Esophagus (tissue), 2 donors: ENCODE measurements at regions not wholly inside any gene's neighbourhood (a gene's known extent, or its start where the extent isn't known, plus 50 kb on each side); places are given as distances from the start of the nearest gene placed in this dataset.

Source experiments
- H3K27ac ChIP-seq, 2 donors: one replicate each; pipeline ENCODE4 v1.5.1; 2013; ENCODE audit warnings: low read depth in 2 of 2, mild to moderate bottlenecking in 2 of 2, inconsistent platforms in 1 of 2, low read length in 1 of 2, moderate library complexity in 1 of 2
- H3K27me3 ChIP-seq, 2 donors: one replicate each; pipeline ENCODE4 v1.6.1; 2013; ENCODE audit warnings: low read length in 2 of 2, control low read depth in 1 of 2, mild to moderate bottlenecking in 1 of 2; ENCODE audit not compliant: insufficient read depth in 2 of 2, control insufficient read depth in 1 of 2
- H3K36me3 ChIP-seq, 2 donors: one replicate each; pipeline ENCODE4 v1.6.1; 2013; ENCODE audit warnings: low read length in 1 of 2; ENCODE audit not compliant: control insufficient read depth in 2 of 2, insufficient read depth in 2 of 2
- H3K4me1 ChIP-seq, 2 donors: one replicate each; pipeline ENCODE4 v1.6.1; 2013; ENCODE audit warnings: low read length in 1 of 2; ENCODE audit not compliant: control insufficient read depth in 2 of 2, insufficient read depth in 2 of 2
- H3K4me3 ChIP-seq, 2 donors: one replicate each; pipeline ENCODE4 v1.5.1; 2013; ENCODE audit warnings: low read length in 2 of 2, mild to moderate bottlenecking in 2 of 2, low read depth in 1 of 2, moderate library complexity in 1 of 2
- H3K9me3 ChIP-seq, 2 donors: one replicate each; pipeline ENCODE4 v1.6.1; 2013; ENCODE audit warnings: mild to moderate bottlenecking in 2 of 2, low read depth in 1 of 2, low read length in 1 of 2, moderate library complexity in 1 of 2; ENCODE audit not compliant: control insufficient read depth in 2 of 2, insufficient read depth in 1 of 2
- WGBS, 2 donors: extraction: QIAGEN DNeasy Blood & Tissue Kit; methylation state at CpG; one replicate each; pipeline ENCODE4 v1.1.7; 2013; 5-methylcytosine and 5-hydroxymethylcytosine counted together
- donor health status: healthy with polysubstance abuse.
- donor health status: Bipolar disorder and iron deficiency.

DNA sequence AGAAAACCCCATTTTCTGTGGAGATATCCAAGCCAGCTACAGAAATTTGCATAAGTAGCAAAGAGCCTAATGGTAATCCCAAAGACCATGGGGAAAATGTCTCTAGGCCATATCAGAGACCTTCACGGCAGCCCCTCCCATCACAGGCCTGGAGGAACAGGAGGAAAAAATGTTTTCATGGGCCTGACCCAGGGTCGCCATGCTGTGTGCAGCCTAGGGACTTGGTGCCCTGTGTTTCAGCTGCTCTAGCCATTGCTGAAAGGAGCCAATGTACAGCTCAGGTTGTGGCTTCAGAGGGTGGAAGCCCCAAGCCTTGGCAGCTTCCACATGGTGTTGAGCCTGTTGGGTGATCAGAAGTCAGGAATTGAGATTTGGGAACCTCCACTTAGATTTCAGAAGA is 1150.7 kb downstream of the OTOL1 start:
- Histone ChIP-seq H3K9me3 (no peaks in the 10 kb centered on the region), H3K4me1 (no peaks in the 10 kb centered on the region), H3K36me3 (no peaks in the 10 kb centered on the region), H3K27me3 (no peaks in the 10 kb centered on the region), H3K4me3 (no peak overlapping the region), H3K27ac (no peak overlapping the region)
- WGBS, 2 donors = 39 to 42% methylated on average over 2 of the region's 2 CpGs

DNA sequence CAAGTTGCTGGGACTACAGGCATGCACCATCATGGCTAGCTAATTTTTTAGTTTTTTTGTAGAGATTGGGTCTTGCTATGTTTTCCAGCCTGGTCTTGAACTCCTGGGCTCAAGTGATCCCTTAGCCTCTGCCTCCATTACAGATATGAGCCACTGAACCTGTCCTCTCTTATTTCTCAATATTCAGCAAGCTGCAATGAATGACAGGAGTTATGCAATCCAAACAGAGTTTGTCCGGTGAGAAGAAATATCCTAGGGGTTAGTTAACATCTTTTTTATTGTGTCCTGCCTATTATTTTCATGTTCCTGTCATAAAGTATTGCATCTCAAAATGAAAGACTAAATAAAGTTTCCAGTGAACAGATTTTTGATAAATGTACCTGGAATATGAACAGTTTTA is 1161.4 kb downstream of the OTOL1 start:
- Histone ChIP-seq H3K4me1 (no peaks in the 10 kb centered on the region), H3K27me3 (no peaks in the 10 kb centered on the region), H3K36me3 (no peaks in the 10 kb centered on the region), H3K27ac (no peak overlapping the region), H3K4me3 (no peak overlapping the region), H3K9me3 (no peaks in the 10 kb centered on the region)
- 50 to 65% methylated on average over 1 of the region's 1 CpG for WGBS, 2 donors

DNA sequence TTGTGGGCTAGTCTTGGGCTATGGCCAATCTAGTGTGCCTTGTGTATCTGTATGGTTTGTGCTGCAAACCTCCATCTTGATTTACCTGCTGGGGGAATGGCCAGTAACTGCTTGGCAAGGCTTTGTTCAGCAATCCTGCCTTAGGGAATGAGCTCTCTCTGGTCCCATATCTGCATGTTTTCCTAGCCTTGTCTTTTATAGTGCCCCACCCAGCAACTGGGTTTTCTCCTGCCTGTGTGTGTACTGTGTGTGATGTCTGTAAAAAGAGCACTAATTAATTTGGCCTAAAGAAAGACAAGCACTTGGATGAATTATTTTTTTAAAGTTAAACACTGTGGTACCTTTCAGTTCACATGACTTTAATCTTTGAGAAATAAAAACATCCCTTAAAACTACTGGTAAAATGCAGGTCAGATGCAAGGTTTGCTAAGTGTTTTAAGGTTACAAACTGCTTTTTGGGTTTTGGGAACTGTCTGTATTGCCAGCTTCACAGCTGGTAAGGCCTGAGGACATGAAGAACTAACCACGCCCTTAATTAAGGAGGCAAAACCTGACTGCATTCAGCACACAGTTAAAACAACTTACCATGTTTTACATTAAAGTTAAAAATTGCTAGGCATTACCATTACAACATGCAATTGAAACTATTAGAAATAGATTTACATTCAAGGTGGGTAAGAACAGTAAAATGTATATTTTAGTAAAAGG is 1169.2 kb downstream of the OTOL1 start:
- 64 to 73% methylated on average over 1 of the region's 1 CpG for WGBS, 2 donors
- Histone ChIP-seq H3K36me3 (no peaks in the 10 kb centered on the region), H3K27me3 (no peaks in the 10 kb centered on the region), H3K4me3 (no peak overlapping the region), H3K27ac (no peak overlapping the region), H3K9me3 (no peaks in the 10 kb centered on the region), H3K4me1 (no peaks in the 10 kb centered on the region)

DNA sequence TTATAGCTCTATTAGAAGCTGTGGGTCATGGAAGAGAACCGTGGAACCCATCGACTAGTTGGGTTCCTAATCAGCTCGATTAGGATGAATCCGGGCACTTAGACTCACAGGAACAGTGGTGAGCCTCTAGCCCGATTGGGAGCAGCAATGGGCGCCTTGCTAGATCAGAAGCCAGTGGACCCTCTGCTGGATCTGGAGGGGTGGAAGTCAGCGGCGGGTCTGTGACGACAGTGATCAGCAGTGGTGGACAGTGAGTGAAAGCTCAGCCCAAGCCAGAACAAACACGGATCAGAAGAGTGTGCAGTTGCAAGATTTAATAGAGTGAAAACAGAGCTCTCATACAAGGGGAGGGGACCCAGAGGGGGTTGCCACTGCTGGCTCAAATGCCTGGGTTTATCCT is 1170.2 kb downstream of the OTOL1 start:
- Histone ChIP-seq H3K9me3 (no peaks in the 10 kb centered on the region), H3K4me3 (no peak overlapping the region), H3K27me3 (no peaks in the 10 kb centered on the region), H3K27ac (no peak overlapping the region), H3K36me3 (no peaks in the 10 kb centered on the region), H3K4me1 (no peaks in the 10 kb centered on the region)
- 90 to 93% methylated on average over 10 of the region's 10 CpGs for WGBS, 2 donors

DNA sequence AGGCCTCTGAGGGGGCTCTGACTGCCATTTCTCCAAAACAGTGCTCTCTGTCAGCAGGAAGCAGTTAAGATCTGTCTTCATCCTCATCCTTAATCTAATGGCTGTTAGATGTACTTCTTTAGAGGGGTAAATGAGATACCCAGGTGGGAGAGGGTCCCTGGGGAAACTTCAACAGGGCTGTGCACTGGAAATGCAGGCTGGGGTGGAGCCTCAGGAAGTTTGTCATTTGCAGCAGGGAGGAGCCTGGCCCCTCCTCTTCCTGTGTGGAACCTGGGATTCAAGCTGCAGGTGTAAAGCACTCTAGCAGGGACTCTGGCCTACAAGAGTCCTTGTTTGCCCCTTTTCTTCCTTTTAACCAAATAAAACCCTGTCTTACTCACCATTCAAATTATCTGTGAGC is 1173.6 kb downstream of the OTOL1 start:
- Histone ChIP-seq H3K4me1 (no peaks in the 10 kb centered on the region), H3K27ac (no peak overlapping the region), H3K9me3 (no peaks in the 10 kb centered on the region), H3K27me3 (no peaks in the 10 kb centered on the region), H3K4me3 (no peak overlapping the region), H3K36me3 (no peaks in the 10 kb centered on the region)

DNA sequence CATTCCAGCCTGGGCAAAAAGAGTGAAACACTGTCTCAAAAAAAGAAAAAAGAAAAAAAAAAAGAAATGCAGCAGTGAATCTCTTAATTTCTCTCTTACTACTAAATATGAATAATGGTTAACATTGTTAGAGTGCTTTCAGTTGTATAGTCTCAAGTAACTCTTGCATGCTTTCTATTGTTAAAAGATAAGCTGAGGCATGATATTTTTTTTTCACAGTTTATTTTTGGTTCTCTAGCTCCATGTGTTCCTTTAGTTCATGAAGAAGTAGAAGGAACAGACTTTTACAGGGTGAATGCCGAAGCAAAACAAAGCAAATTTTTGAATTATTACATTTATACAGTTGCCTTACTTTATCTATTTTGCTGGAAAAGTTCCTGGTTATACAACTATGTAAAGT is 1180.9 kb downstream of the OTOL1 start:
- H3K36me3 ChIP-seq = no peaks in the 10 kb centered on the region
- H3K9me3 ChIP-seq = no peaks in the 10 kb centered on the region
- 67 to 71% methylated on average over 1 of the region's 1 CpG for WGBS, 2 donors
- H3K27ac ChIP-seq = no peak overlapping the region
- no peaks in the 10 kb centered on the region for H3K4me1 ChIP-seq
- H3K4me3 ChIP-seq = no peak overlapping the region
- no peaks in the 10 kb centered on the region for H3K27me3 ChIP-seq

DNA sequence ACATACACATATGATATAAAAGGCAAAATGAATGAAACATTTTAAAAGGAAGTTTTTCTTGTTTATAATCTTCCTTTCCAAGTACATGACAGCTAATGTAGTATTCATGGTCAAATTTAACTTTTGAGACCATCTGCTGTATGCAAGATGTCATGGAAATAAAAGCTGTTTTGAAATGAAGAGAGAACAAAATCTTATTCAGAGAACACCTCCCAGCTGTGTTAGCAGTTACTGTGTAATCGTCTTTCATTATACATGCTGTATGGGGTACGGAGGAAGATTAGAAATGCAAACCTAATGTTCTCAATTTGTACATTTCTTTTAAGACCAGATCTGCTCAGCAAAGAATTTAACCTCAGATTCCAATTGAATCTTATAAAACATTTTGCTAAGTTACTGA is 1182.3 kb downstream of the OTOL1 start:
- no peaks in the 10 kb centered on the region for H3K4me1 ChIP-seq

DNA sequence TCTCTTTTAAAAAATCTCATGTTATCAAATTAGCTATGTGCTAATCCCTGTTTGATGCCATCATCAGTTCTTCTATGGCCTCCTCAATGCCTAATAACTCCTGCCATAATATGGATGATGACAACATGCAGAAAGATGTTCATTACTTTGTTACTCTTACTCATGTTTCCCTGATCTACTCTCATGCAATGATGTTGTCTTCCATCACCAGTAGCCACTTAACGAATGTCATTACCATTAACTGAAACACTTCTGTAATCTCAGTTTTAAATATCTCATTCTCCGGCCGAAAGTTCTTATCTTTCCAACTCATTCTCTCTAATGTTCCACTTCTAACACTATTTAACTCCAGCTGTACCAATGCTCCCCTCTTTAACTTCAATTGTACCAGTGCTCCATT is 1187.7 kb downstream of the OTOL1 start:
- Histone ChIP-seq H3K9me3 (no peaks in the 10 kb centered on the region), H3K4me3 (no peak overlapping the region), H3K36me3 (no peaks in the 10 kb centered on the region), H3K27ac (no peak overlapping the region), H3K27me3 (no peaks in the 10 kb centered on the region), H3K4me1 (no peaks in the 10 kb centered on the region)
- 56 to 59% methylated on average over 3 of the region's 3 CpGs for WGBS, 2 donors

More for the DNA sequence above, 1182.3 kb downstream of the OTOL1 start:
- no peaks in the 10 kb centered on the region for H3K27me3 ChIP-seq
- H3K36me3 ChIP-seq = no peaks in the 10 kb centered on the region
- no peaks in the 10 kb centered on the region for H3K9me3 ChIP-seq
- 53 to 59% methylated on average over 2 of the region's 2 CpGs for WGBS, 2 donors
- no peak overlapping the region for H3K4me3 ChIP-seq
- no peak overlapping the region for H3K27ac ChIP-seq

DNA sequence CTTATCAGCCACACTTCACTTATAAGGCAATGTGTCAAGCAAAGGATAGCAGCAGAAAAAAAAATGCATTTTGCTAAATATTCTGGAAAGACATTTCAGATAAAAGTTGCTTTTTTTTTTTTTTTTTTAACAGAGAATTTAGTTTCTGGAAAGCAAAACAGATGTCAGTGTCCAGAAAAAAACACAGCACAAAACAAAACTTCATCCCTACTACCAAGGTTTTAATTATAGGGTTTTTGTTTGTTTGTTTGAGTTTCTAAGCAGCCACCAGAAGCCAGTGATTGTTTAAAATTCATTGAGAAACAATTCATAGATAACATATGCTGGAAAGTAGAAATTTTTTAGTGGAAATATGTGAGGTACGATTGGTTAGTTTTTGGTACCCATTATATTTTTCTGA is 1202.7 kb downstream of the OTOL1 start:
- H3K27me3 ChIP-seq = no peaks in the 10 kb centered on the region
- H3K4me1 ChIP-seq = no peaks in the 10 kb centered on the region
- H3K9me3 ChIP-seq = peaks cover 3 to 5% of the 10 kb centered on the region in 2 donors
- WGBS, 2 donors = 66 to 75% methylated on average over 1 of the region's 1 CpG
- no peak overlapping the region for H3K27ac ChIP-seq
- no peak overlapping the region for H3K4me3 ChIP-seq
- no peaks in the 10 kb centered on the region for H3K36me3 ChIP-seq

DNA sequence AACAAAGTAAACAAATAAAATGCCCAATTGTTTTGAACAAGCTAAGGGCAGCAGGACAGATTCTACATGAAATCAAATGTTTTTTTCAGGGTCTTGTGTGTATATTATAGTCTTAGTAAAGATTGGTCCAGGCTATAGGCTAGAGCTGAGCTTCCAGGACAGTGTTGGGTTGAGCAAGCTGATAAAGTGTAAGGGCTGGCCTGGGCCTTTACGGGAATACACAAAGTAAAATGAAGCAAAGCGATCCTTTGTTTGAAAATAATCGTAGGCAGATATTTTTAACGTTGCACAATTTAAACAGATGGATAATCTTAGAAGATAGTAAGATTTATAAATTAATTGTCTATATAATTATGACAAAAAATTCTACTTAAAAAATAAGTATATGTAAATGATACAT is 1204.6 kb downstream of the OTOL1 start:
- WGBS, 2 donors = 88 to 92% methylated on average over 4 of the region's 4 CpGs

More for the DNA sequence above, 1204.6 kb downstream of the OTOL1 start:
- peaks cover 3 to 5% of the 10 kb centered on the region in 2 donors for H3K9me3 ChIP-seq
- H3K4me1 ChIP-seq = no peaks in the 10 kb centered on the region
- H3K27me3 ChIP-seq = no peaks in the 10 kb centered on the region
- no peaks in the 10 kb centered on the region for H3K36me3 ChIP-seq
- H3K4me3 ChIP-seq = no peak overlapping the region
- H3K27ac ChIP-seq = no peak overlapping the region
